GM18499 (cell line): ENCODE measurements at regions not wholly inside any gene's neighbourhood (a gene's known extent, or its start where the extent isn't known, plus 50 kb on each side); places are given as distances from the start of the nearest gene placed in this dataset.

Experiments used
- ATAC-seq: cut with Tn5 transposase; IDR thresholded peaks from one replicate; pipeline ENCODE4 v1.9.1; 2021; ENCODE audit warnings: moderate number of reproducible peaks; ENCODE audit not compliant: insufficient read depth, unreplicated experiment

DNA sequence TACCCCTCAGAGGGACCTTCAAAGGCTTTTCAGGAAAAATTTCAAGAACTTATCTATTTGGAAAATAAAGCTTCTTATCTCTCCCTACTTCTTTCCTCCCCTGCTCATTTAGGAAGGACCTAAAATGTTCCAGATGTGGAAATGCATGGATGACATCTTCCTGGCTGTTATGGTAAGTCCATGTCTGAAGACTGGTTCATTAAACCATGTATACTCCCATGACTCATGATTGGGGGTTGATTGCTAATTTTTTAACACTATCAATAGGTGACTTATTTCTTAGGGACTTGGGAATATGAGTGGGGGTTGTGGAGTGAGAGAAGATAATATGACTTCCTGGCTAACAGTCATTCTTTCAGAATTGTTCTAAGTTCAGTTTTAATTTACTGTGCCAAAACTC is 104.0 kb upstream of the PARD3B start:
- no peak for ATAC-seq

DNA sequence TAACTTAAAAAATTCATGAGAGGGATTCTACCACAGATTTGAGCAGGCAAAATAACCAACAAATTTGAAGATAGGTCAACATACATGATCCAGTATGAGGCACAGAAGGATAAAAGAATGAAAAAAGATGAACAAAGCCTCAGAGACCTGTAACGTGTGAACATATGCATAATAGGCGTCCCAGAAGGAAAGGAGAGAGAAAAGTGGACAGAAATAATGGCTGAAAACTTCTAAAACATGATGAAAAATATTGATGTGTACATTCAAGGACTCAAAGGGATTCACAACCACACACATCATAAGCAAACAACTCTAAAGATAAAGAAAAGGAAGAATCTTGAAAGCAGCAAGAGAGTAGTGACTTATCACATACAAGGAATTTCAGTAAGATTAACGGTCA is 100.1 kb upstream of the PARD3B start:
- ATAC-seq: no peak

DNA sequence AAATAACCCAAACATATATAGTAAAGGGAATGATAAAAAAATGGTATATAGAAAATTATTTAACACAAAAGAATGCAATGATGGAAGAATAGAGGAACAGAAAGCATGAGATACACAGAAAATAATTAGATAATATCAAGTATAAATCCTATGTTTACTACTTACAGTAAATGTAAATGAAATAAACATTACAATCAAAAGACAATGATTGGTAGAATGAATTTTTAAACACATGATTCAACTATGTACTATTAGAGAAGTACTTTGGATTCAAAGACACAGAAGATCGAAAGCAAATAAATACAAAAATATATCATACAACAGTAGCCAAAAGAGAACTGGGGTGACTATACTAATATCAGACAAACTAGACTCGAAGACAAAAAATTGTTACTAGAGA is 97.6 kb upstream of the PARD3B start:
- ATAC-seq: no peak

DNA sequence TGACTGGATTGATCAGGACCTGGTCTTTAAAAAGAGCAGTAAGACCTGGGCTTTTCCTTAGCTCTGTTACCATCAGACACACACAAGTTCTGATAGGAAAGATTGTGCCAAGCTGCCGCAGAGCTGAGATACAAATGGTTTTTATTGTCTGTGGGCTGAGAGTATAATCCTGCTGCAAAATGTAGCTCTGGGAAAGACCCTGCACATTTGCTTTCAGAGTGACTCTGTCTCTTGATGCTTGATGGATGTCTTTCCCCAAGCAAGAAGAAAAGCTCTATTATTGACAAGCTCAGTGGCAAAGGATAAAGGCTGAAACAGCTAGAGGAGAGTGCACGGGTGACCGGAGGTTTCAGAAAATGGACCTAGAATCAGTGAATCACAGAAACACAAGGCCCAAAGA is 95.3 kb upstream of the PARD3B start:
- no peak for ATAC-seq

GRCh38 chr2:204451766-204452165 is 93.5 kb upstream of the PARD3B start:
- ATAC-seq: no peak

DNA sequence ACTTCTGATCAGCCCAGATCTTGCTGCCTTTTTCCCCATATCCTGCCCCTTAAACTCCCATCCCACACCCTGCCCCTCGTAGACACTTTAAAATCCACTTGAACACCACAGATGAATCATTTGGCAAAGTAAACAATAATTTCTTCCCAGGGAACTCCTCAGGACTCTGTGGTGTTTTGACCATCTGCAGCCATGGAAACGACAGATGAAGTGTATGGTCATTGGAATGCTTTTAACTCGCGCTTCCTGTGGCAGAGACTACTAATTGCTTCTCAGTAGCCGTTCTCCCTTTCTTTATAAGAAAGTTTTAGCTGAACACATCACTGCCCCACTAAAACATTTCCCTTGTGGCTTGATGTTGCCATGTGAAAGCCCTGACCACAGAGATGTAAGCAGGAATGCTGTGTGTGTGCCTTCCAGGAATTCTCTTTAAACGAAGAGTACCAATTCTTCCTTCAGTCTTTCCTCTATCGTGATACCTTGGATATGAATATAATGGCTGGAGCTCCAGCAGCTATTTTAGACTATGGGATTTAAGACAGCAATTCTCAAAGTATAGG is 92.7 kb upstream of the PARD3B start:
- no peak for ATAC-seq

GRCh38 chr2:204453730-204454167 is 91.5 kb upstream of the PARD3B start:
- no peak for ATAC-seq

- no peak for ATAC-seq
Observed at GRCh38 chr2:204454672-204455380, 90.4 kb upstream of the PARD3B start.

GRCh38 chr2:204468746-204469429 is 76.4 kb upstream of the PARD3B start:
- no peak for ATAC-seq

DNA sequence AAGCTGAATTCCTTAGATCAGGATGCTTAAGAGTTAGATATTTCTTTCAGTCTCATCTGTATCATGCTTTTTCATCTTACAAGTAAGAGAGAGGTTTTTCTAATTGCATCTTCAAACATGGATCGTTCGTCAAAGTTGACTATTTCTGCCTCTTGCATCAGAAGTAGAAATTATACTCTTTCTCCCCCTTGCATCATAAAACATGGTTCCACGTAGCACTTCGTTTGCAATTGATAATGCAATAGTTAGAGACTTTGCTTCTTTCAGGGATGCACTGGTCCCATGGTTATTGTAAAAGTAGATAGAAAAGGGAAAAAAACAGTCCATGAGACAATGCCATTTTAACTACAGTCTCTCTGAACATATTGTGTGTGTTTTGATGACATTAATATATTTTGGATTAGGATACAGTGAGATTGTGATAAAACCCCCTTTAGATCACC is 75.1 kb upstream of the PARD3B start:
- no peak for ATAC-seq

DNA sequence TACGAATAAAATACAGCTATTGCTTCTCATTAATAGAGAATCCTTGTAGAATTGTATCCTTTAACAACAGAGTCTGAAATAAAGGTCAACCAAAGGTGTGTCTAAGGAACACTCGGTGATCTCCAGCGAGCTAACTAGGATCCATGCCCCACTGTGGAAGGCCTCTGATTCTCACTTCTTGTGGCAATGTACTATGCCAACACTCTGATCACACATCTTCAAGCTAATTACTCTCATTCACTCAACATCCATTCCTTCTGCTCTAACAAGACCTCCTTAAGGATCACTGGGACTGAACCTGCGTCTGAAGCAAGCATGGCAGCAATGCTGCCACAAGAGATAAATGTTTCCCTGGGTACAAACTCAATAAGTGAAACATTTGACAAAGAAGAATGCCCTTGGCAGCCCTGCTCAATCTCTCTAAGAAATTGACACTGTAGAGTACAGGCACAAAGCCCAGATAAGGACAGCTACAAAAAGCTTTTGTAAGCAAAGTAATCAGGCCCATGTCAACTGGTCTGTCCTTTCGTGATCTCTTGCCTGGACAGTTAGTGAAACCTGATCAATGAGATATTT is 74.6 kb upstream of the PARD3B start:
- ATAC-seq: no peak

- no peak for ATAC-seq
Observed at GRCh38 chr2:204472375-204472774, 72.9 kb upstream of the PARD3B start.

DNA sequence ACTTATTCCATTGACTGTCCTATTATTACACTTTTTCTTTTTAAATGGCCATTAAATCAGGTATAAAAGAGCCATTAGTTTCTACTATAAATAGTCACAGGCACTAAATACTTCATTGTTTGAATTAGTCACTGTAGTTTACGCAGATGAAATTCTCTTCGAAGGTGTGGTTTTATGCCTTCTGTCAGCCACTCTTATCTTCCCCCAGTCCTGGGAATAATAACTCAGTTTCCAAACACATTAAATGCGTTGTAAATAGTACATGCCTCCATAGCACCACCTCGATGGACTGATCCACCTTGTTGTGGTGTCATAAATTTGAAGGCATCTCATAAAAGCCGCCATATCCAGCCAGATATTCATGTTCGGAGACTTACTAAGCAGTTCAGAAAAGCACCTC is 72.1 kb upstream of the PARD3B start:
- ATAC-seq: no peak

DNA sequence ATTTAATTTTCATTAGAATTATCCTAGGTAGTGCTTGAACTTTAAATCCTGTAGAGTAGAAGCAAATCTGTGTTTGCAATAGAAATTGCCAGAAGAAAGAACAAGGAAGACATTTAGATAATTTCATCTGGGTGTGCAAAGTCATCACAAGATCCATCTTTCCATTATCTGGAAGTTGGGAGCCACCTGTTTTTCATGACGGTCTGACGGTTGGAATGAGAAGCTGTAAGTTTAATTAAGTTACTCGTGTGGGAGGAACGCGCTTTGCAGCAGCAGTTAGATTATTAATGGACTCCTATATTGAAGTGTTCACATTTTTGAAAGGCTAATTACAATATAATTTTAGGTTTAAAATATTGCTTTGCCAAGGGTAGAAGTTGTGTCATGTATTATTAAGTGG is 69.9 kb upstream of the PARD3B start:
- ATAC-seq: no peak

DNA sequence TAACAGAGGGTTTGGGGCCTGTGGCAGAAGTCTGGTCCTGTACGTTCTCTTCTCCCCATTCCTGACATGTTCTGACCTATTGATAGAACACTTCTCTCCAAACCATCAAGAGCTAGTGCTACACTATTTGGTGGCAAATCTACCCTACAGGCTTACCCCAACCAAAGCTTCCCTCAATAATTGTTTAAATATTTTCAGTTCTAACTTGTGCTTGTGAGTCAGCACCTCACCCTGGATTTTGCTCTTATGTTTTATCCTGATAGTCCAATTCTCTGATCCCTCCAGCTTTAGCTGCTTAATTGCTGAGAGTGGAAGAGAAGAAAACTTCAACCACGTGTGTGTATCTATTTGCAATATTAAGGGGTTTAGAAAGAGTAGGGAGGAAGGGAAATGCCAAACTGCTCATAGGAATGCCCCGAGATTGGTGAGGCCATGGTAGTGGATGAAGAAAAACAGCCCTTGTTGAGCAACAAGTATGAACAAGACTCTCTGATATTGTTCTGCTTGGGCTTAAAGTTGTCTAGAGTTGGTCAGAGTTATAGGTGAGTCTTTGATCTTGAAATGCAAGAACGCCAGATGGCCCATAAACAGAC is 67.8 kb upstream of the PARD3B start:
- no peak for ATAC-seq

DNA sequence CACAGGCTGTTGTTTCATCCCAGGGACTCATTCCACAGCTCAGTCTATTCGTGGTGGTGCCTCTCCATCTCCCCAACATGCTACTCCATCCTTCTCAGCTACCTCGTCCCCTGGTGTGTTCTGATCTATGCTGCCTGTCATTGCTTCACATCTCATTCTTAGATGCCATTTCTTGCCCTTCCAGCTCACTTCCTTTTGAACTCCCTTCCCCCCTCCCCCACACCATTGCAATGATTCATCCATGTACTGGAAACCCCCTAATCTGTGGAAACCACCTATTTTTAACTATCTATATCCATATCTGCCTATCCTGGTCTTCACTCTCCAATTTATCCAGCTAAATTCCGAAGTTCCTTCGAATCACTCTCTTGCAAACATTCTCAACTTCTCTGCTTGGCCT is 65.7 kb upstream of the PARD3B start:
- no peak for ATAC-seq

DNA sequence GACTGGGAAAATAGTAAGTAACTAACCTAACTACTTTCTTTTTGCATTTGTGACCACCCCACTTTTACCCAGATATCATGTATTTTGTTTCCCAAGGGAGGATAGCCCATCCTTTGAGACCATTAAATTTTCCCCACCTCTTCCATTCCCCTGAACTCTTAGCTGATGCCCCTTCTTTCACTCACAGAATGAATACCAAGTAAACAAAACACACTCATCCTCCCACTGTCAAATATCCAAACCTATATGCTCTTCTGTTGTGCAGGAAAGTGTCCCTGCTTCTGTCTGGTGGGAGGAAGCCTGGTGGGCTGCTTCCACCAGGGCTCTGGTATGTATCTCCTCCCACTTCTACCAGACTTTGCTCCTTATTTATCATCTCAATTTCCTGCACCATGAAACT is 64.6 kb upstream of the PARD3B start:
- no peak for ATAC-seq

DNA sequence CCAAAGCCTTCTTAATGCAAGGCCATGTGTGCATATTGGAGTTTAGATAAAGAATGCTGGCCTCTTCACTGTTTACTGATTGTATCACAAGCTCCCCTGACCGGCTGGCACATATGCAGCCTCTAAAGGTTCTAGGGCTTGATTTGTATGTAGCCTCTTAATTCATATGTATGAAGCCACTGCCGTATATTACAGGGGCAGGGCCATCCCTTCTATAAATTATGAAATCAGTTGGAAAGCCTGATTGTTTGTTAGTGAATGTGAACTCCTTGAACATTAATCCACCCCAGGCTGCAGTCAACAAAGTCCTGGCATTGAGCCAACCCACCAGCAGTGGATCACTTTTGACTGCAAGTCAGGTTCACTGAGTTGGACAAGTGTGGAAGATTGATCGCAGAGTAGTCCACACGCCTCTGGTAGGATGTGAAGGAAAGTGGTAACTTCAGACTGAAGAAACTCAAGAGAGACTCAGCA is 61.6 kb upstream of the PARD3B start:
- no peak for ATAC-seq

- ATAC-seq: no peak
Observed at GRCh38 chr2:204486321-204486720, 59.0 kb upstream of the PARD3B start.

DNA sequence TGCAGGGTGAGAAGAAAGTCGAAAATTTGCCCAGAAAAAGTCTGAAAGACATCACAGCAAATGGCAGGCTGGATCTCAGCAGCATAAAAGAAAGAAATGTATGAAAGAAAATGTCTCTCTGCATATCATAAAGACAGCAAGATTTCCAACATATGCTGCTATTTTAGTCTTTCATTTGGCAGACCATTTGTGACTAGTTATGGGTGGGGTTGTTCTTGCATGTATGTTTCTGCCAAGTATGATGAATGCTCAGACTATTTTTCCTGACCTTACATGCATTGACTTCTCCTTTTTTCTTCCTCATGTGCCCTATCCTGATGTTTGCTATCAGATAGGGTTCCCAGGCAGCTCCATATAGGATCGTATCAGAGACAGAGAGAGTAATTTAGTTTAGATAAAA is 58.5 kb upstream of the PARD3B start:
- ATAC-seq: no peak
